Activated CD4-positive, alpha-beta T cell treated with anti-CD3 and anti-CD28 coated beads for 24 hours (primary cell): ENCODE measurements at regions not wholly inside any gene's neighbourhood (a gene's known extent, or its start where the extent isn't known, plus 50 kb on each side); places are given as distances from the start of the nearest gene placed in this dataset.

Experiments used
- DNase-seq, 2 donors: peaks; one replicate each; pipeline ENCODE4 v3.0.0-alpha.2; 2020; ENCODE audit warnings: low read depth in 2 of 2

DNA sequence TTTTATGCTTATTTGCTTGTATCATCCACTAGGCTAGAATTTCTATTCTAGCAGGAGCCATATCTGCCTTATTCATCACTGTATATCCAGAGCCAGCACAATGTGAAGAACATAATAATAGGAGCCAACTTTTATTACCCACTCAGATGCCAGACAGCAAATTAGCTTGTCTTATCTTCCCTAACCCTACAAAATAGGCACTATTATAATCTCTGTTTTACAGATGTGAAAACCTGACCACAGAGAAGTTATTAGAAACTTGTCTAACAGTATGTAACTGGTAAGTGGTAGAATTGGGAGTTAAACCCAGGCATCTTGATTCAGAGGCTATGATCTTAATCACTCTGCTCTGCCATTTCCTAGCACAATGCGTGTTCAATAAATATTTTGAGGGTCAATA, 579.5 kb downstream of the CAAP1 start:
- no peak for DNase-seq

GRCh38 chr9:26311463-26311995, 581.1 kb downstream of the CAAP1 start:
- DNase-seq = no peak

GRCh38 chr9:26310294-26310693, 582.3 kb downstream of the CAAP1 start:
- DNase-seq = no peak

DNA sequence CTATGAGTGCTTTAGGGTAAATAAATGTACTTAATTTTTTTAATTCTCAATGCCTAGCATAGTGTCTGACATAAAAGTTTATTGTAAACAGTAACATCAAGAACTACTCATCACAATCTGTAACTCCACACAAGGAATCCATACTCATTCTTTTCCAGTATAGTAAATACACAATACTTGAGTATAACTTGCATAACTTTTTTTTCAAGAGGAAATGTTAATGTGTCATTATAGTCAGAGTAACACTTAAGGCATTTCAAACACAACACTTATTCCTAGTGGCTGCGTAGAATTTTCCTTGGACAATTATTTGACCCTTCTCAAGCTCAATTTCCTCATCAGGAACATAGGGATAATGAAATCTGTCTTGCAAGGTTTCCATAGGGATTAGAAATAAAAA, 584.3 kb downstream of the CAAP1 start:
- DNase-seq = no peak

GRCh38 chr9:26301659-26302058, 590.9 kb downstream of the CAAP1 start:
- no peak for DNase-seq

GRCh38 chr9:26301046-26301445, 591.6 kb downstream of the CAAP1 start:
- no peak for DNase-seq

GRCh38 chr9:26296910-26297572, 595.6 kb downstream of the CAAP1 start:
- DNase-seq = no peak

DNA sequence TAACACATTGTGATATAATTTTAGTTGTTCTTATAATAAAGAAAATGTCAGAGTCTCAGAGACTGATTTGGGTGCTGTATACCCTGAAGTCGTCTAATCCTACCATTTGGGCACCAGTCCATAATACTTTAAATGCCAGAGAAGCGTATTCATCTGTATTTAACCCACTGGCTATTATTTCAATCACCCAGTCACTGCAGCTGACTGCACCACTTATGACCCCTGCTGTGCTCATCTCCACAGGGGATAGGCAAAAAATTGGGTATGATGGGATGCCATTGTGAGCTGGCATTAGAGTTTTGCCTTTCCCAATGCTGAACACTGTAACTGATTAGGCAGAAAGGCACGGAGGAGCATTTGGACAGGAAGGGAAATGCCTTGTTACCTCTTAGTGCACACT, 599.7 kb downstream of the CAAP1 start:
- DNase-seq = no peak

DNA sequence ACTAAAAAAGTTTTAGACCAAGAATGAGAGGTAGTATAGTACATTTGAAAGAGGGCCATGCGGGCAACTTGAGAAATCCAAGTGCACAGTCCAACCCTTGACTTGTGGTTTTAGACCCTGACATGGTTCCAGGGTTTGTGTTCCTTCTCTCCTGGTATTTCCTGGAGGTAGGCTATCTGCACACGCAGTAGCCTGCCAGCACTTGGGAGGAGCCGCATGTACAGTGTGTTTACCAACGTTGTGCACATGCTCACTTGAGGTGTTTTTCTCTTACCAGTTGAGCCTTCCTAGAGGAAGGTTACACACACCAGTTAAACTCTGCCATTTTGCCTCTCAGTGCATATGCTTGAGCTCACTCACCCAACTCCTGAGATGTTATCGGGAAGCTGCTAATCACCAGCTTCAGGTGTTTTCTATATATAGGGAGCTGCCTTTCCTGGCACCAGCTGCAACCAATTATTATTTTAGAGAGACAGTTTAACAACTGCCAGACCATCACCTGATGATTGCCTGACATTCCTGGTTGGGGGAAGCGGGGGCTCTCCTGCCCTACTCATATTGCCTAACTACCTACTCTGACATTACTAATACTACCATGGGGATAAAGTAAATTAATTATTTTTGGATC, 593.4 kb upstream of the TUSC1 start:
- DNase-seq = no peak

DNA sequence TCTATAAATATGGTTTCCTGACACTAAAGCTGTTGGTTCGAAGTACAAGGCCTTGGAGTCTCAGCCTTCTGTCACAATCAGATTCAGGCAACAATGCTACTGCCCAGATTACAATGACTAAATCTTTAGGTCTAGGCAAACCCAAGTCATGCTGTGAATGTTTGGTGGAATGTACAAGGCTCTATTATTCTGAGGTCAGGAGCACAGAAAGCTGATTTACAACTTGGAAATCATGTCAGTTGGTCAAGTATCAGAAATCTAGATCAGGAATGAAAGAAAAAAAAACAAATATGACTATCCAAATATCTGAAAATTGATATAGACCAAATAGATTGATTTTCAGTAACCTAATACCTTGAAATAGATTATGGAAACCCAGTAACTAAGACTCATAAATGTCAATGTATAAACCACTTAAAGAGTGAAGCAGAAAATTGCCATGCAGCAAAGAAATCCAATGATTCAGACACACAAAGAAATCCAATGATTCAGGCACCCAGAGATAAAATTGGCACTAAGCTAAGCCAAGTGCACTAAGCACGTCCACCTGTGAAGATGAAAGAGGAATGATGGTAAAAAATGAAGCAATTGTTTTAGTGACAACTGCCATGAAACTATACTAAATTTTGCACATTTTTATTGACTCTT, 588.0 kb upstream of the TUSC1 start:
- DNase-seq = no peak

GRCh38 chr9:26264709-26265601, 586.7 kb upstream of the TUSC1 start:
- DNase-seq = no peak

DNA sequence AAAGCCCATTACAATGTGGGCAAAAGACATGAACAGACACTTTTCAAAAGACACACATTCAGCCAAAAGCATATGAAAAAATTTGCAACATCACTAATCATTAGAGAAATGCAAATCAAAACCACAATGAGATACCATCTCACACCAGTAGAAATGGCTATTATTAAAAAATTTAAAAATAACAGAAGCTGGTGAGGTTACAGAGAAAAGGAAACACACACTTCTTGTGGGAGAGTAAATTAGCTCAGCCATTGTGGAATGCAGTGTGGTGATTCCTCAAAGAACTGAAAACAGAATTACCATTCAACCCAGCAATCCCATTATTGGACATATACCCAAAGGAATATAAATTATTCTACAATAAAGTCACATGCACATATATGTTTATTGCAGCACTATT, 585.2 kb upstream of the TUSC1 start:
- no peak for DNase-seq

DNA sequence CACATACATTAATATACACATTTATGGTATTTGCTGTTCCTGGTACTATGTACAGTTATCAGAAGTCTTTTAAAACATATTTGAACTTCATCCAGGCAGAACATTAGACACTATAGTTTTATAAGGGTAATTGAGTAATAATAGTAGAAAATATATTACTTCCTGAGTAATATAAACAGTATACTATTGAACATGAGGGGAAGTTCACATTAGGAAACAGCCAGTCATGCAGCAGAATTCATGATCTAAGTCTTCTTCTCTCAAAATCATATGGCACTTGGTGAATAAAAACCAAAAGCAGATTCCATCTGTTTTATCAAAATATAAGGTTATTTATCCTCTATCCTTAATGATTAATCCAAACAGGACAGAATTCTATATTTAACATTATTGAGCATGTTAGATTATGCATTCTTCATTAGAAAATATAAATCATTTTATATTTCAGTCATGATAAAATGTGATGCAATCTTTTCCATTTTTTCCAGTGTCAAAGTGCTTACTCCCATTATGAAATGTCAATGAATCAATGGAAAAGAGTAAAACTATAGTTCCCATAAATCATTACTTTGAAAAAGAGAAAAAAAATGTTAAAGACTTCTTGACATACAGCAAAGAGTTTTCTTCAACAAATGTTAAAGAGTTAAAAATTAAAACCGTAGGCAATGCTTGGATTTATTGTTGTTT, 584.3 kb upstream of the TUSC1 start:
- DNase-seq = no peak

- no peak for DNase-seq
Measured at GRCh38 chr9:26261503-26262330, 583.5 kb upstream of the TUSC1 start.

- no peak for DNase-seq
Measured at GRCh38 chr9:26260238-26260637, 582.0 kb upstream of the TUSC1 start.

DNA sequence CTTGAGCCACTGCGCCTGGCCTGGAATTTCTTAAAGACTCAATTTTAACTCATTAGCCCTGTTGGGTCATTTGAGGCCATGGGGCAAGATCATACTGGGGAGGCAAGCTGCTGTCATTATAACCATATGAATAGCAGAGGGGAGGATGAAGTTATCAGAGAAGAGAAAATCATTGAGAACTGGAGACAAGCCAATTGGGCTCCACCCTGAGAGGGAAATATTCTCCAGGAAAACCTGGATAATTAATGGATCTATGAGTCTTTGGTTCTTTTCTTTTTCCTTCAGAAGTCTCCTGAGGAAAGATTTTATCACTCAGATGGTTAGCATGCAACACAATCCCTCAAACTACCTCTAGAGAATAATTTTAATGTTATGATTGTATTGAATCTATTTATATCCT, 569.6 kb upstream of the TUSC1 start:
- no peak for DNase-seq

GRCh38 chr9:26244661-26245451, 566.6 kb upstream of the TUSC1 start:
- DNase-seq = no peak

GRCh38 chr9:26243726-26244125, 565.5 kb upstream of the TUSC1 start:
- DNase-seq = no peak

GRCh38 chr9:26243029-26243697, 564.9 kb upstream of the TUSC1 start:
- no peak for DNase-seq
